H1 (cell line): ENCODE measurements at regions not wholly inside any gene's neighbourhood (a gene's known extent, or its start where the extent isn't known, plus 50 kb on each side); places are given as distances from the start of the nearest gene placed in this dataset.

ENCODE experiments used
- CTCF ChIA-PET: fragments of 300-600 bp; sonication (Branson Sonifier 250); formaldehyde crosslinking; loops from one replicate; lab custom pipeline; 2021; ENCODE audit not compliant: partially characterized antibody; lab: Charles Lee
- POLR2A ChIA-PET: fragments of 300-600 bp; sonication (Branson Sonifier 250); formaldehyde crosslinking; loops from one replicate; lab custom pipeline; 2021; ENCODE audit warnings: inconsistent platforms; ENCODE audit not compliant: partially characterized antibody; lab: Charles Lee
- DNase-seq, 2 experiments: peaks; one replicate each; pipeline versions ENCODE4 v3.0.0 to v3.0.0-alpha.2; 2010 to 2022; ENCODE audit warnings: low spot score in 2 of 2, low read depth in 1 of 2, mixed read lengths in 1 of 2
- FAIRE-seq: peaks from 2 replicates; lab custom pipeline; 2011; peaks lifted over from hg19 to GRCh38; lab: Jason Lieb, UNC
- H2AFZ ChIP-seq: 2 replicates; pipeline ENCODE4 v1.8.1; 2012; ENCODE audit warnings: low read length, inconsistent platforms
- H2AK5ac ChIP-seq: 2 replicates; pipeline ENCODE4 v1.6.1; 2013; ENCODE audit warnings: low read depth, low read length
- H2BK120ac ChIP-seq: replicated peaks from 2 replicates; pipeline ENCODE3; 2013; ENCODE audit warnings: low read depth, low read length, inconsistent platforms
- H2BK12ac ChIP-seq: 2 replicates; pipeline ENCODE4 v1.6.1; 2013; ENCODE audit warnings: low read depth, low read length
- H2BK15ac ChIP-seq: 2 replicates; pipeline ENCODE4 v1.6.1; 2013; ENCODE audit warnings: low read length
- H2BK20ac ChIP-seq: 2 replicates; pipeline ENCODE4 v1.6.1; 2013; ENCODE audit warnings: low read length
- H2BK5ac ChIP-seq: 2 replicates; pipeline ENCODE4 v1.6.1; 2013; ENCODE audit warnings: low read depth, low read length
- H3K14ac ChIP-seq: 2 replicates; pipeline ENCODE4 v1.6.1; 2013; ENCODE audit warnings: inconsistent platforms; ENCODE audit not compliant: insufficient read length
- H3K18ac ChIP-seq: 2 replicates; pipeline ENCODE4 v1.6.1; 2013; ENCODE audit warnings: low read length; ENCODE audit errors: extremely low read depth
- H3K23ac ChIP-seq: 2 replicates; pipeline ENCODE4 v1.6.1; 2013; ENCODE audit warnings: inconsistent platforms; ENCODE audit not compliant: insufficient read length
- H3K23me2 ChIP-seq: 2 replicates; pipeline ENCODE4 v1.6.1; 2013; ENCODE audit warnings: low read depth, low read length
- H3K27ac ChIP-seq: 2 replicates; pipeline ENCODE4 v1.6.1; 2011; ENCODE audit warnings: low read depth, low read length, inconsistent platforms
- H3K27me3 ChIP-seq, 4 experiments: replicated peaks in 1 of 4; 1 replicate in 1 of 4; 2 replicates in 3 of 4; pipeline versions ENCODE4 v1.6.1 to v1.8.1; 2011 to 2013; ENCODE audit warnings: low read length in 3 of 4, mild to moderate bottlenecking in 3 of 4, inconsistent platforms in 2 of 4, mixed read lengths in 2 of 4, moderate library complexity in 1 of 4; ENCODE audit not compliant: control insufficient read depth in 3 of 4, insufficient read depth in 3 of 4; ENCODE audit errors: extremely low read depth in 1 of 4
- H3K36me3 ChIP-seq, 4 experiments: 2 replicates each; pipeline versions ENCODE4 v1.6.1 to v1.8.1; 2011 to 2013; ENCODE audit warnings: mild to moderate bottlenecking in 4 of 4, low read length in 3 of 4, moderate library complexity in 2 of 4, control low read depth in 1 of 4, inconsistent platforms in 1 of 4; ENCODE audit not compliant: insufficient read depth in 4 of 4, control insufficient read depth in 2 of 4
- H3K4ac ChIP-seq: replicated peaks from 2 replicates; pipeline ENCODE3; 2013; ENCODE audit warnings: low read length, low read depth, mixed read lengths, inconsistent platforms; ENCODE audit not compliant: insufficient read length
- H3K4me1 ChIP-seq, 4 experiments: replicated peaks in 1 of 4; 1 replicate in 1 of 4; 2 replicates in 3 of 4; pipeline versions ENCODE4 v1.6.1 to v1.8.1; 2011 to 2013; ENCODE audit warnings: low read length in 3 of 4, inconsistent platforms in 2 of 4, mixed read lengths in 1 of 4; ENCODE audit not compliant: insufficient read depth in 4 of 4, control insufficient read depth in 3 of 4
- H3K4me2 ChIP-seq, 2 experiments: 2 replicates each; pipeline versions ENCODE4 v1.6.1 to v1.8.1; 2011 to 2013; ENCODE audit warnings: low read depth in 2 of 2, low read length in 2 of 2, control low read depth in 1 of 2, inconsistent platforms in 1 of 2, mild to moderate bottlenecking in 1 of 2; ENCODE audit not compliant: insufficient read depth in 1 of 2
- H3K4me3 ChIP-seq, 4 experiments: fragments of 200-600, 300-600 bp in 1 of 4; sonication (generic), shearing (Covaris generic), sonication (Bioruptor Twin) in 1 of 4; 2 replicates each; pipeline versions ENCODE4 v1.5.1 to v1.8.1; 2011 to 2016; ENCODE audit warnings: low read length in 4 of 4, low read depth in 3 of 4, control low read depth in 2 of 4, inconsistent platforms in 2 of 4, mild to moderate bottlenecking in 2 of 4, mixed read lengths in 1 of 4, moderate library complexity in 1 of 4; ENCODE audit not compliant: insufficient read depth in 2 of 4; ENCODE audit errors: extremely low read depth in 1 of 4
- H3K56ac ChIP-seq: replicated peaks from 2 replicates; pipeline ENCODE3; 2013; ENCODE audit warnings: low read depth, mild to moderate bottlenecking, mixed read lengths, low read length, inconsistent platforms; ENCODE audit not compliant: insufficient read length
- H3K79me1 ChIP-seq: 2 replicates; pipeline ENCODE4 v1.6.1; 2013; ENCODE audit warnings: low read depth, low read length, control low read depth
- H3K79me2 ChIP-seq, 2 experiments: 2 replicates each; pipeline versions ENCODE4 v1.6.1 to v1.8.1; 2012 to 2013; ENCODE audit warnings: low read length in 2 of 2, mild to moderate bottlenecking in 2 of 2, inconsistent platforms in 1 of 2; ENCODE audit not compliant: insufficient read depth in 2 of 2, control insufficient read depth in 1 of 2
- H3K9ac ChIP-seq, 4 experiments: replicated peaks in 1 of 4; 1 replicate in 1 of 4; 2 replicates in 3 of 4; pipeline versions ENCODE4 v1.6.1 to v1.8.1; 2011 to 2013; ENCODE audit warnings: low read depth in 3 of 4, low read length in 3 of 4, control low read depth in 2 of 4, mild to moderate bottlenecking in 2 of 4, moderate library complexity in 2 of 4, inconsistent platforms in 1 of 4; ENCODE audit errors: extremely low read depth in 1 of 4
- H3K9me3 ChIP-seq, 2 experiments: 2 replicates each; pipeline versions ENCODE4 v1.6.1 to v1.8.1; 2012 to 2013; ENCODE audit warnings: mild to moderate bottlenecking in 2 of 2, moderate library complexity in 2 of 2, control low read depth in 1 of 2, inconsistent platforms in 1 of 2, low read depth in 1 of 2, low read length in 1 of 2, mixed read lengths in 1 of 2; ENCODE audit not compliant: insufficient read depth in 2 of 2
- H4K20me1 ChIP-seq, 2 experiments: replicated peaks in 1 of 2; 2 replicates each; pipeline versions ENCODE3 to v1.8.1; 2011 to 2013; ENCODE audit warnings: inconsistent platforms in 2 of 2, low read length in 2 of 2, mild to moderate bottlenecking in 1 of 2; ENCODE audit not compliant: insufficient read depth in 2 of 2, control insufficient read depth in 1 of 2
- H4K5ac ChIP-seq: 2 replicates; pipeline ENCODE4 v1.6.1; 2013; ENCODE audit warnings: low read length, low read depth, mixed read lengths, inconsistent platforms; ENCODE audit not compliant: insufficient read length
- H4K8ac ChIP-seq: 2 replicates; pipeline ENCODE4 v1.8.0; 2013; ENCODE audit warnings: mild to moderate bottlenecking, moderate library complexity, low read length, inconsistent platforms; ENCODE audit not compliant: insufficient read depth; ENCODE audit errors: extremely low read depth
- H4K91ac ChIP-seq: replicated peaks from 2 replicates; pipeline ENCODE3; 2013; ENCODE audit warnings: low read length, mixed read lengths, inconsistent platforms; ENCODE audit not compliant: insufficient read length
- ASH2L ChIP-seq: fragments of 200-600, 300-600 bp; sonication (generic); IDR thresholded peaks from one replicate; pipeline ENCODE4 v1.7.1; 2017; ENCODE audit warnings: low read length
- CBX8 ChIP-seq: fragments of 300-800, 300-1000 bp; sonication (generic); IDR thresholded peaks from 2 replicates; pipeline ENCODE4 v1.7.1; 2016; ENCODE audit warnings: low read depth, low read length, borderline replicate concordance
- CHD2 ChIP-seq: IDR thresholded peaks from 2 replicates; pipeline ENCODE4 v1.6.1; 2012; ENCODE audit warnings: low read length, improper control_type of control experiment
- EP300 ChIP-seq, 2 experiments: IDR thresholded peaks; 1 replicate in 1 of 2; 2 replicates in 1 of 2; pipeline ENCODE4 v1.6.1; 2011 to 2012; ENCODE audit warnings: low read depth in 2 of 2, low read length in 2 of 2, mild to moderate bottlenecking in 2 of 2, borderline replicate concordance in 1 of 2, inconsistent platforms in 1 of 2, moderate library complexity in 1 of 2
- FOSL1 ChIP-seq: IDR thresholded peaks from 2 replicates; pipeline ENCODE4 v1.6.1; 2011; ENCODE audit warnings: mild to moderate bottlenecking, low read depth, low read length, moderate library complexity; ENCODE audit not compliant: insufficient read depth
- HDAC2 ChIP-seq, 2 experiments: fragments of 300-600 bp in 1 of 2; sonication (generic) in 1 of 2; IDR thresholded peaks; 2 replicates each; pipeline ENCODE4 v1.6.1; 2011 to 2012; ENCODE audit warnings: low read depth in 2 of 2, low read length in 2 of 2, mild to moderate bottlenecking in 2 of 2, moderate library complexity in 2 of 2, borderline replicate concordance in 1 of 2, inconsistent platforms in 1 of 2
- HDAC6 ChIP-seq: IDR thresholded peaks from one replicate; pipeline ENCODE4 v1.7.1; 2012; ENCODE audit warnings: low read depth, mild to moderate bottlenecking, inconsistent platforms, low read length, moderate library complexity
- JUND ChIP-seq: IDR thresholded peaks from 2 replicates; pipeline ENCODE4 v1.6.1; 2011; ENCODE audit warnings: mild to moderate bottlenecking, improper control_type of control experiment, low read length
- RAD21 ChIP-seq, 2 experiments: IDR thresholded peaks in 1 of 2; conservative IDR thresholded peaks in 1 of 2; 2 replicates each; pipeline ENCODE4 v1.6.1; 2011; ENCODE audit warnings: low read depth in 2 of 2, low read length in 2 of 2, improper control_type of control experiment in 1 of 2, inconsistent platforms in 1 of 2, mild to moderate bottlenecking in 1 of 2, moderate library complexity in 1 of 2
- SUZ12 ChIP-seq: fragments of 200-600 bp; sonication (generic); IDR thresholded peaks from 2 replicates; pipeline ENCODE4 v1.6.1; 2012; ENCODE audit warnings: mild to moderate bottlenecking, inconsistent platforms, low read length, moderate library complexity, mixed read lengths
- TAF1 ChIP-seq: IDR thresholded peaks from 2 replicates; pipeline ENCODE4 v1.6.1; 2011; ENCODE audit warnings: mild to moderate bottlenecking, low read depth, low read length
- TCF12 ChIP-seq: IDR thresholded peaks from 2 replicates; pipeline ENCODE4 v1.6.1; 2011; ENCODE audit warnings: low read depth, mild to moderate bottlenecking, low read length
- WGBS, 2 experiments: shearing (Covaris generic) in 1 of 2; methylation state at CpG; one replicate each; pipeline versions ENCODE4 v1.1.6 to v1.1.7; 2013 to 2015; ENCODE audit warnings: low lambda C conversion rate in 2 of 2, mixed read lengths in 2 of 2, inconsistent platforms in 1 of 2, low coverage in 1 of 2, missing lambda C conversion rate in 1 of 2; ENCODE audit not compliant: insufficient replicate concordance in 2 of 2, insufficient coverage in 1 of 2, insufficient read length in 1 of 2; ENCODE audit errors: extremely low coverage in 1 of 2, missing lambda C conversion rate in 1 of 2; 5-methylcytosine and 5-hydroxymethylcytosine counted together
- TF ChIP-seq, protein P1 (sequence below): IDR thresholded peaks from 2 replicates; pipeline ENCODE4 v1.6.1; 2012; ENCODE audit warnings: low read length, inconsistent platforms

DNA sequence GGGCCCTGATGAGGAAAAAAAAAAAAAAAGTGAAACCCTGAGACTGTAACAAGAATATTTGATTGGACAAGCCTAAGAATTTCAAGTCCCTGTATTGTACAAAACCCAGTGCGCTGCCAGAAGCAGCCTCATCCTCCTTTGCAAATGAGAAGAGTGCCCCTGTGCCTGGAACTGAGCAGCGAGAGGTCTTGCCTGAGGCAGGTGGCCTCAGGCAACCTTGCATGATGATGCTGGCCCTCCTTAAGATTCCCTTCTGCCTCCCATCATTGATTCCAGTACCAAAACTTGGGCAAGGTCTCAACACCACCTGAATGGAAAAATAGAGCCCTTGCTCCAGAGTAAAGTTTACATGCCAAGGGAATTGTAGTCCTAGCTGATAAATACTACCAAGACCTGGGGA, 129.6 kb upstream of the RAB4A start:
- Histone ChIP-seq H2BK12ac (no peak overlapping the region), H3K4me2 (no peak overlapping the region), H2BK20ac (no peak overlapping the region), H3K27ac (no peak overlapping the region), H3K9ac (no peak overlapping the region), H2BK5ac (no peak overlapping the region), H3K14ac (no peak overlapping the region), H3K36me3 (no peaks in the 10 kb centered on the region), H3K79me1 (no peaks in the 10 kb centered on the region), H3K56ac (no peak overlapping the region), H4K20me1 (no peaks in the 10 kb centered on the region), H3K27me3 (no peaks in the 10 kb centered on the region), H2AFZ (no peak overlapping the region), H2BK120ac (no peak overlapping the region), H3K4ac (no peak overlapping the region), H4K8ac (no peak overlapping the region), H3K23me2 (no peaks in the 10 kb centered on the region), H3K9me3 (no peaks in the 10 kb centered on the region), H4K5ac (no peak overlapping the region), H2AK5ac (no peak overlapping the region), H3K4me1 (no peaks in the 10 kb centered on the region), H4K91ac (no peak overlapping the region), H3K23ac (no peak overlapping the region), H3K18ac (no peak overlapping the region), H3K4me3 (no peak overlapping the region), H3K79me2 (no peaks in the 10 kb centered on the region), H2BK15ac (no peak overlapping the region)
- FAIRE-seq (no peak), DNase-seq (no peak)
- WGBS, 2 experiments: 75% methylated on average over 2 of the region's 2 CpGs; no CpG with 5 or more reads in 1 of the 2 experiments
- CTCF ChIA-PET: interaction anchor here (3.2 kb wide), 1 partner anchor 85 kb away, joined by 13 read pairs; no protein-coding TSS in a partner anchor
- POLR2A ChIA-PET: no interaction called here
- TF ChIP-seq SUZ12 (no peak), CHD2 (no peak), ASH2L (no peak), RAD21 (IDR thresholded peaks at IDR 0.05 in 1 of 2, conservative IDR thresholded peaks at IDR 0.05 in 1 of 2; ENCODE audit: low read depth in 2 of 2, low read length in 2 of 2) (no peak), HDAC6 (no peak), EP300 (IDR thresholded peaks at IDR 0.05; ENCODE audit: borderline replicate concordance in 1 of 2, low read depth in 2 of 2, low read length in 2 of 2) (no peak), HDAC2 (IDR thresholded peaks at IDR 0.05; ENCODE audit: borderline replicate concordance in 1 of 2, low read depth in 2 of 2, low read length in 2 of 2) (no peak), TAF1 (no peak), TCF12 (no peak), CBX8 (no peak), FOSL1 (no peak), JUND (no peak)
- TF ChIP-seq, protein P1, sequence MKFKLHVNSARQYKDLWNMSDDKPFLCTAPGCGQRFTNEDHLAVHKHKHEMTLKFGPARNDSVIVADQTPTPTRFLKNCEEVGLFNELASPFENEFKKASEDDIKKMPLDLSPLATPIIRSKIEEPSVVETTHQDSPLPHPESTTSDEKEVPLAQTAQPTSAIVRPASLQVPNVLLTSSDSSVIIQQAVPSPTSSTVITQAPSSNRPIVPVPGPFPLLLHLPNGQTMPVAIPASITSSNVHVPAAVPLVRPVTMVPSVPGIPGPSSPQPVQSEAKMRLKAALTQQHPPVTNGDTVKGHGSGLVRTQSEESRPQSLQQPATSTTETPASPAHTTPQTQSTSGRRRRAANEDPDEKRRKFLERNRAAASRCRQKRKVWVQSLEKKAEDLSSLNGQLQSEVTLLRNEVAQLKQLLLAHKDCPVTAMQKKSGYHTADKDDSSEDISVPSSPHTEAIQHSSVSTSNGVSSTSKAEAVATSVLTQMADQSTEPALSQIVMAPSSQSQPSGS: no peak
